ENCODE measurements at regions not wholly inside any gene's neighbourhood (a gene's known extent, or its start where the extent isn't known, plus 50 kb on each side); places are given as distances from the start of the nearest gene placed in this dataset.

- DNase-seq (peak; percentile 17 to 29), ATAC-seq (ENCODE audit: low FRiP score in 2 of 2) (no peak)
- 91 to 98% methylated on average over 5 to 9 of the region's 9 CpGs for WGBS, 2 donors
- no peak overlapping the region for H3K4me3 ChIP-seq
- H3K36me3 ChIP-seq = peaks cover 5 to 80% (median 41%) of the 10 kb centered on the region in 4 donors
- TF ChIP-seq POLR2AphosphoS5 (IDR thresholded peaks at IDR 0.05) (no peak), POLR2A (IDR thresholded peaks at IDR 0.05) (no peak), EP300 (IDR thresholded peaks at IDR 0.05) (no peak), CTCF (IDR thresholded peaks at IDR 0.05) (no peak)
- no peaks in the 10 kb centered on the region for H3K9me3 ChIP-seq
- H3K4me1 ChIP-seq = peaks cover 5 to 16% (median 8%) of the 10 kb centered on the region in 4 donors
- no peaks in the 10 kb centered on the region for H3K27me3 ChIP-seq
- no peak overlapping the region for H3K27ac ChIP-seq
Measured at GRCh38 chr17:77496831-77497577, 356.2 kb downstream of the SEC14L1 start.

- Histone ChIP-seq H3K27ac (no peak overlapping the region), H3K36me3 (peaks cover 0 to 75% (median 36%) of the 10 kb centered on the region in 4 donors), H3K4me3 (no peak overlapping the region), H3K9me3 (no peaks in the 10 kb centered on the region), H3K27me3 (no peaks in the 10 kb centered on the region), H3K4me1 (peaks cover 5 to 16% (median 8%) of the 10 kb centered on the region in 4 donors)
- WGBS, 2 donors = 92 to 99% methylated on average over 2 to 8 of the region's 8 CpGs
- DNase-seq (peak in 1 of 2 donors; percentile 42), ATAC-seq (ENCODE audit: low FRiP score in 2 of 2) (no peak)
- TF ChIP-seq POLR2A (IDR thresholded peaks at IDR 0.05) (no peak), EP300 (IDR thresholded peaks at IDR 0.05) (no peak), CTCF (IDR thresholded peaks at IDR 0.05) (no peak), POLR2AphosphoS5 (IDR thresholded peaks at IDR 0.05) (no peak)
Measured at GRCh38 chr17:77497578-77497934, 356.8 kb downstream of the SEC14L1 start.

GRCh38 chr17:77498091-77498741 lies 357.4 kb downstream of the SEC14L1 start:
- H3K36me3 ChIP-seq = peaks cover 0 to 68% (median 30%) of the 10 kb centered on the region in 4 donors
- H3K9me3 ChIP-seq = no peaks in the 10 kb centered on the region
- DNase-seq (peak; percentile 15 to 50), ATAC-seq (ENCODE audit: low FRiP score in 2 of 2) (no peak)
- 86 to 95% methylated on average over 8 to 14 of the region's 25 CpGs for WGBS, 2 donors
- H3K4me1 ChIP-seq = peaks cover 5 to 16% (median 8%) of the 10 kb centered on the region in 4 donors
- H3K27ac ChIP-seq = no peak overlapping the region
- no peaks in the 10 kb centered on the region for H3K27me3 ChIP-seq
- no peak for TF ChIP-seq CTCF (IDR thresholded peaks at IDR 0.05)
- TF ChIP-seq EP300 (IDR thresholded peaks at IDR 0.05) = no peak
- no peak for TF ChIP-seq POLR2AphosphoS5 (IDR thresholded peaks at IDR 0.05)
- TF ChIP-seq POLR2A (IDR thresholded peaks at IDR 0.05) = no peak
- no peak overlapping the region for H3K4me3 ChIP-seq

DNA sequence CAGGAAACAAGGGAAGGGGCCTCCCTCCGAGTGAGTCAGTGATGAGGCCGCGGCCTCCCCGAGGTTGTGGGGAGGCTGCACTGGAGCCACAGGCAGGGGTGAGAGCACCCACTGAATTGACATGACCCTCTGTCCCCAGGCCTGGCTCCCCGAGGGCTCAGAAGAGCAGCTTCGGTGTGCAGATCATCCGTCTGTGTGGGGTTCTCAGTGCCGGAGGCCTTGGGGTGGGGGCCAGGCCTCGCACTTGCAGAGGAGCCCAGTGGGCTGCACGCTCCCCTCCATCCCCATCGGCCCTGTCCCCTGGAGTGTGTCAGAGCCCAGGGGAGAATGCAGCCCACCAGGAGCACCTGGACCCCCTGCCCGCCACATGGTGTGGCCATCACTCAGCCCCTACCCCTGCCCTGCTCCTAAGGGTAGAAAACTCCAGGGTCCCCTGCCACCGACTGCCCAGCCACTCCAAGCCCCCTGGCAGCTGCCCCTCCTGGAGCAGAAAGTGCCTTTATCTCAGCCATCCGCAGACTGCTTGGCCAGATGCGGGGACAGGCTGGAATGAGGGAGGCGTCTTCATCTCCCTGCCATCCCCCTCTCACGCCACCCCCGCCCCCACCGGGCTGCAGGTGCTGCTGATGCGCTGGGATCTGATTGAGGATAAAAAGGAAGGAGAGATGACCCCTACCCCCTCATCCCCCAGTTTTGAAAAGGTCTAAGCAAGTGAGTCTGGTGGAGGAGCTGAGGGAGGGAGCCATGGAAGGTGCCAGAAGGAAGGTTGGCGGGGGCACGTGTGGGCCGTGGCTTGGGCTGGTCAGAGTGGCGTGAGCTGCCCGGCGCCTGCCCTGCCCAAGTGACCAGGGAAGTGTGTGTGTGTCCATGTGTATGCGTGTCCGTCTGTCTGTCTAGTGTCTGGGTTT lies 358.3 kb downstream of the SEC14L1 start:
- DNase-seq (peak; percentile 15 to 69), ATAC-seq (ENCODE audit: low FRiP score in 2 of 2) (no peak)
- H3K9me3 ChIP-seq = no peaks in the 10 kb centered on the region
- WGBS, 2 donors = 85 to 95% methylated on average over 16 to 27 of the region's 28 CpGs
- no peak for TF ChIP-seq EP300 (IDR thresholded peaks at IDR 0.05)
- no peak for TF ChIP-seq POLR2AphosphoS5 (IDR thresholded peaks at IDR 0.05)
- TF ChIP-seq CTCF (IDR thresholded peaks at IDR 0.05) = no peak
- no peak for TF ChIP-seq POLR2A (IDR thresholded peaks at IDR 0.05)
- no peak overlapping the region for H3K27ac ChIP-seq
- peaks cover 0 to 60% (median 27%) of the 10 kb centered on the region in 4 donors for H3K36me3 ChIP-seq
- peaks cover 5 to 13% (median 8%) of the 10 kb centered on the region in 4 donors for H3K4me1 ChIP-seq
- no peaks in the 10 kb centered on the region for H3K27me3 ChIP-seq
- H3K4me3 ChIP-seq = no peak overlapping the region

Measured in upper lobe of left lung (tissue), 6 donors.